G401.6 (cell line): ENCODE measurements at regions not wholly inside any gene's neighbourhood (a gene's known extent, or its start where the extent isn't known, plus 50 kb on each side); places are given as distances from the start of the nearest gene placed in this dataset.
A peak's percentile ranks its signal among the peaks of the same experiment; 100 is the strongest.

Experiments used
- FAIRE-seq: peaks from 2 replicates; lab custom pipeline; 2012; peaks lifted over from hg19 to GRCh38; lab: Jason Lieb, UNC

- FAIRE-seq: no peak
These were observed 622.1 kb downstream of the METTL15 start for GRCh38 chr11:28730336-28730735.

- FAIRE-seq: no peak
These were observed 621.2 kb downstream of the METTL15 start for GRCh38 chr11:28729339-28729738.

GRCh38 chr11:28728666-28729065, 620.5 kb downstream of the METTL15 start:
- FAIRE-seq: no peak

GRCh38 chr11:28727254-28727653, 619.1 kb downstream of the METTL15 start:
- no peak for FAIRE-seq

DNA sequence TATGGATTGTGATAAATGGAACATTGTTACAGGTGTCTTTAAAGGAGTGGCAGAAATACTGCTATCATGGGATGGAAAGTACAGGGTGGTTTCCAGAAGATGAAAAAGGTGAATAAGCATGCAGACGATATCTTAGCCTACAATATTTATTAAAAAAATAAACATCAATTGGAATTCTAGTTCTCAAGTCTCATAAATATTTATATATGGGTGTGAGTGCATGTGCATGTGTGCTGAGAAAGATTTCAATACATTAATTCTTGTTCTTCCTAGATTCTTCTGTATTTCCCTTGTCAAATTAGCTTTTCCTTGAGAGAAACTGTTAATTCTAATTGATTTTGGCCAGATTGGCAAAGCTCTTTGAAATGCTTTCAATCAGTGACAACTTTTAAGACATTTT, 618.2 kb downstream of the METTL15 start:
- FAIRE-seq: no peak

DNA sequence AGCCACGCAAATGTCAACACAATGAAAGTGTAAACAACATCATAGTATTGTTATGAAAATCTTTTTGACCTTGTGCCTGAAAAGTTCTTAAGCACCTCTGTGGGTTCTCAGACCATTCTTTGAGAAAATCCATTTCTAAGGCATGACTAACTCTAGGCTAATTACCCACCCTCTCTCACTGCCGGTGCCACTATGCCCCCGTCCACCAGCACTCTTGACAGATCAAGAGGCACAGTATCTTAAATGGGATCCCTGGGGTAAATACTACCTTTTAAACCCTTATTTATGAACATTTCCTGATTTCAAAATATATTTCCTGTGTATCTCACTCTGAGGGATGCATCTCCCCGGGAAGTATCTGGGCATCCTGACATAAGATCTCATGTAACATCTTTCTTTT, 607.5 kb downstream of the METTL15 start:
- no peak for FAIRE-seq

- FAIRE-seq: no peak
These were observed 605.7 kb downstream of the METTL15 start for GRCh38 chr11:28713850-28714249.

- no peak for FAIRE-seq
These were observed 599.9 kb downstream of the METTL15 start for GRCh38 chr11:28708075-28708474.

DNA sequence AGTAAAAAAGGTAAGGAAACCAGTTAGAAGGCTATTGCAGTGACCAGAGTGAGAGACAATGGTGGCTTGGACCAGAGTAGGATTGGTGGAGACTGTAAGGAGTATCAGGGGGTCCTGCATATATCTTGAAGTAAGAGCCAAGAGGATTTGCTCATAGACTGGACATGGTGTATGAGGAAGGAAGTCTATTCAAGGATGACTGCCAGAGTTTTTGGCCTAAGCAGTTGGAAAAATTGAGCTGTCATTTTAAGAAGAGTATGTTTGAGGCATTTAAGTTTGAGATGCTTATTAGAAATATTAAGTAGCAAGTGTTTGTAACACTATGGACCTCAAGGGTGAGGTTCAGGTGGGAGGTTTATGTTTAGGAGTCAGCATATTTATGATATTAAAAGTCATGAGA, 596.6 kb downstream of the METTL15 start:
- FAIRE-seq: no peak

DNA sequence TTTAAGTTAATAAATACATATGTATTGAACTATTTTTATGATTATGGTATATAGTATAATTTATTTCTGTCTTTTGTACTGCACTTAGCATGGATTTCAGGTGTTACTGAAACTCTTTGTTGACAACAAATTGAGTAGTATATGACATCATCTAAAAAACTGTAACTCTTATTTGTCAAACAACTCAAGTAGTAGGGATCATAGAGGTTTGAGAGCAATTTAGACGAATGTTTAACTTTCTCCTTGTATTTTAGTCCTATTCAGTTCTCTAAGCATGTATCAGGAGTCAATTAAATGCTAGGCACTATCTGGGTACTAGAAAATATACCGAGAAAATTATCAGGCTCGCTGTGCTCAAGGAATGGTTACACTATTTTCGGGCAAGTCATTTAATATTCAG, 595.2 kb downstream of the METTL15 start:
- no peak for FAIRE-seq

- FAIRE-seq: no peak
These were observed 594.7 kb downstream of the METTL15 start for GRCh38 chr11:28702871-28703270.

- FAIRE-seq: no peak
These were observed 594.2 kb downstream of the METTL15 start for GRCh38 chr11:28702450-28702790.

DNA sequence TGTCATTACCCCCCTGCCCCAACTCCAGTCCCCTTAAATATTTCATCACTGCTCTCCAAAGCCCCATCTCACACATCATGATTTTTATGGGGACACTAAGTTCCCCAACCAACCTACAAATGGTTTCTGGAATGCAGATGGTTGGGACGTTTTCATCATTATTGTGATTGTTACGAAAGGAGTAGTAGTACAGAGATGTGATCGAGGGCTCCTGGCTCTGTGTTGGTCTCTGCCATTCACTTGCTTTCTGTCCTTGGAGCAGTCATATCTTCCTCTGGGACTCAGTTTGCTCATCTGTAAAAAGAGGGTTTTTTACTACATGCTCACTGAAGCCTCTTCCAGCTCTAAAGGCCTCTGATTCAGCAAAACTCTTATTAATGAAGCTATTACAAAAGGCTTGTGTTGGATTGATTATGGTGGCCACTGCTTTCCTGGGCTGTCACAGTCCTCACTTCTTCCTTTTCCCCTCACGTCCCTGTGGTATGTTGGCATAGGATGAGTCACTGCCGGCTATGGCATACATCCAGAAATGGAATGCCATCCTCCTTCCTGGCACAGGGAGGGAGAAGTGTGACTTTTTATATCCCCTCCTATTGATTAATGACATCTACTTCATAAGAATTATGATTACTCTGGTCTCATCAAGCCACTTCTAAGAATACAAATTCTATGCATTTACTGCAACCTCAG, 593.7 kb downstream of the METTL15 start:
- no peak for FAIRE-seq

- FAIRE-seq: no peak
These were observed 591.5 kb downstream of the METTL15 start for GRCh38 chr11:28699701-28700100.

- peak; percentile 79 for FAIRE-seq
These were observed 590.0 kb downstream of the METTL15 start for GRCh38 chr11:28697920-28698827.

DNA sequence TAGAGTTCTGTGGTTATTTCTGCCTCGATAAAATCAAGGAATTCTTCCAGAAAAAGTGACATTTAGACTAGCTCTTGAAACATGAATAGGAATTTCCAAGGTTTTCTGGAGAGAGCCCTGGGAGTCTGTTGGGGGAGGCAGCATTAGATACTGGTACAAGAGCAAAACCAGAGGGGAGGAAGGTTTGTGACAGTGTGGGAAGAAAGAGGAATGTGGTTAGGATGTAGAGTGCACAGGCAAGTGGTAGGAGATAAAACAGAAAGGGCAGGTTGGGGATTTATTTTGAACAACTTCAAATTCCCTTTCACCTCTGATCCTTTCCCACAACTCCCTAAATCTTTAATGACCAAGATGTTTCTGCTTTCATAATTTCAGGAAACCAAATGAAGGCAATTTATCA, 588.4 kb downstream of the METTL15 start:
- FAIRE-seq: no peak

- FAIRE-seq: no peak
These were observed 582.6 kb downstream of the METTL15 start for GRCh38 chr11:28690746-28691145.

DNA sequence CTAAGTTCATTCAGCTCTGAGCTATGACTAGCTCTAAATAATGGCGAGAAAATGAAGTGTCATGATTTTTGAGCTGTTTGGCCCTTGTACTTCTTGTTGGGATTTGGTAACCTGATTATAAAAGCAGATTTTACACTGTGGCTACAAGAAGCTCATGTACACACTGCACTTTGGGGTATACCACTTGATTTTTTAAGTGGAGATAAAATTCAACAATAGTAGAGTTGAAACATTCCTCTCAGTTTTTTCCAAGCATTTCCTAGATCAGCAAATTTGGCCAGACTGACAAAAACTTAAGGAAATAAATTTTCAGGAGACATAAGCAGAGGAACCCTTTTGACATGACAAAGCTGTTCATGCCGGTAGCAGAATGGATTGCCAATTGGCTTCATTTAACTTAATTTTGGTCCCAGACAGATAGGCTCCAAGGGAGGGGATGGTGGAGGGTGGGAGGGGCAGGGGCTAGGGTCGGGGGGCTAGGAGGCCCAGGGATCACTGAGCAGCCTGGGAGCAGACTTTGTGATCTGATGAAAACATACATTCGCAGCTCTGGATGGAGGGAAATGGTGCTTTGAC, 575.9 kb downstream of the METTL15 start:
- no peak for FAIRE-seq

DNA sequence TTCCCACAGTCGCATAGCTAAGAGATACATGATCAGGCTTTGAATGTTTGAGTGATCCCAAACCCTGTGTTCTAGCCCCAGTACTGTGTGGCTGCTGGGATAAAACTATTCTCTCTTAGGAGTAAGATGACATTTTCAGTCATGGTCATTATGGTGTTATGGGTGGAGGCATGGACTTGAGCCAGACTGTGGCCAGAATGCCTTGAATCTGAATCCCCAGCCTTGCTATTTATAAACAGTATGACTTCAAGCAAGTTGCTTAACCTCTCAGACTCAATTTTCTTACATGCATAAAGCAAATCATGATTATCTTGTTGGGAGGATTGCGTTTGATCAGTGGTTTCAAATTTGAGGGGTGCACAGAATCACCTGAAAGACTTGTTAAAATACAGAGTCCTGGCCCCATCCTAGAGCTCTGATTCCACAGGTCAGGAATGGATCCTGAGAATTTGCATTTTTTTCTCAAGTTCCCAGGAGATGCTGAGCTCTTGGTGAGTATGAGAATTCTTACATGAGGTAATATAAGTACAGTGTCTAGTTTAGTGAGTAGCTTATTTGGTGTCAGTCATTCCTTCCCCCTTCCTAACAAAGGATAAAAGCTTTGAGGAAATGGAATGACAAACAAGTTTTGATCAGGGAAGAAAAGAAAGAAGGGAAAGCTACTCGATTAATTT, 571.7 kb downstream of the METTL15 start:
- no peak for FAIRE-seq

DNA sequence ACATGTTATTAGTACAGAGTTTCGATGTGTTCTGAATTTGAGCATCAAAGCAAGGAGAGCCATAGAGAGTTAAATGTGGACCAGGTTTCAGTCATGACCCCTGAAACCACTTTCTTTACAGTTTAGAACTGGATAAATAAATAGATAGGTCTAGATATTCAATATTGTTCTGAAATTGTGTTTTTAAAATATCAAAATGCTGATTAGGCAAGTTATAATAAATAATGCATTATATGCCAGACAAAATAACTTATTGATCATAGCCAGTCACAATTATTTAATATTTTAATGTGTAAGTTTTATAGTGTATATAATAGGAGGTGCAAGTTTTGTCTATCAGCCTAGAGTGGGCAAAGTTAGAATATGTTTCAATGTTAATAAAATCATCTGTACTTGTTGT, 569.5 kb downstream of the METTL15 start:
- FAIRE-seq: no peak

DNA sequence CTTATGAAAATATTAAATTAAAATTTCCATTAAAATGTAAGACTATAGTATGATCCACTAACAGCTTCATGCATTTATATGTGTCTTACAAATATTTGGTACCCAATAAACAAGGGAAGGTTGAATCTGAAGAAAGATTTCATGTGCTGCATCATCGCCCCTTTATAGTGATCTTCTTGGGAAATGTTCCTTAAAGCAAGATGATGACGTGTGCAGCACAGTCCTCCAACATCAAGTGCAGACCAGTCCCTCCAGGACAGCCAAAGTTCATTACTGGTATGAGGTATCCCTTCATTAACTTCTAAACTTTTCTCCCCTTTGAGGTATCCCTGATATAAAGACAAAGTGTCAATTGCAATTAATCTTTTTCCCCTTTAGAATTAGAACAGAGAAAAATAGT, 567.0 kb downstream of the METTL15 start:
- no peak for FAIRE-seq

DNA sequence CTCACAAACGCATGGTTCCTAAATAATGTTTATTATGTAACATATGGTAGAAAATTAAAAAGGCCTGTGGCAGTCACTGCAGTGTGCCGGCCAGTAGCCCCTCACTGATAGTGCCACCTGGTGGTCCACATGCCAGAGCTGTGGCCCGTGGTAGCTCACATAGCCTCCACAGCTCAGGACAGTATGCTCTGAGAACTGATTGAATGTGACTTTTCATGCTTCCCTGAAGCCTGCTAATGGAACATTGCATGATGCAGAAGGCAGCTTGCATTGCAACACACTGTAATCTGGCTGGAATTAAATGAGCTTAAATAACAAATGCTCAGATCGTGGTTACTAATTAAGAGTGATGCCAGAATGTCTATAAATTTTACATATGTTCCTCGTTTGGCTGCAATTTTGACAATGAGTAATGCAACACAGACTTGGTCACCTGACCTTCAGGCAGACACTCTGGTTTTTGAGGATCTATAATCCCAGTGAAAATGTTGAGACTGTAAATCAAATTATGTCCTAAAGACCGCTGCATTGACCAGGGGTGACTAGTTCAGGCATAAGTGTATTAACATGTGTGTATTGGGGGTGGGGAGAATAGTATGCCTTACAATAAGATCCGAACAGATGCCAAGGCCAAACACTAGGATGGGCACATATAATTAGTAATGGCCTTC, 566.4 kb downstream of the METTL15 start:
- no peak for FAIRE-seq
